Spleen (tissue), 7 donors: ENCODE measurements at regions not wholly inside any gene's neighbourhood (a gene's known extent, or its start where the extent isn't known, plus 50 kb on each side); places are given as distances from the start of the nearest gene placed in this dataset.

Experiments
- POLR2A ChIP-seq, 3 donors: fragments of 450-650 bp; IDR thresholded peaks; one replicate each; pipeline ENCODE4 v1.5.1; 2017; ENCODE audit warnings: antibody characterized with exemption in 3 of 3, mild to moderate bottlenecking in 1 of 3
- POLR2AphosphoS5 ChIP-seq, 3 donors: sonication (generic); formaldehyde crosslinking; IDR thresholded peaks; one replicate each; pipeline ENCODE4 v1.5.1; 2017; ENCODE audit warnings: antibody characterized with exemption in 3 of 3
- TF ChIP-seq, protein P1 (sequence below), 11 experiments: fragments of 200-600 bp in 7 of 11; fragments of 450-650 bp in 4 of 11; sonication (generic) in 4 of 11; IDR thresholded peaks in 8 of 11; conservative IDR thresholded peaks in 3 of 11; 1 replicate in 7 of 11; 2 replicates in 4 of 11; pipeline versions ENCODE4 v1.4.0 to v1.8.0; 2016 to 2021; ENCODE audit warnings: antibody characterized with exemption in 11 of 11, inconsistent platforms in 4 of 11, mild to moderate bottlenecking in 1 of 11
- donor health status: DM: no; HTN: no; CAD: no; lungs with moderate emphysema.
- donor health status: DM: no; HTN: no; CAD: no.
- donor health status: DM: no; HTN: no; CAD: no.

DNA sequence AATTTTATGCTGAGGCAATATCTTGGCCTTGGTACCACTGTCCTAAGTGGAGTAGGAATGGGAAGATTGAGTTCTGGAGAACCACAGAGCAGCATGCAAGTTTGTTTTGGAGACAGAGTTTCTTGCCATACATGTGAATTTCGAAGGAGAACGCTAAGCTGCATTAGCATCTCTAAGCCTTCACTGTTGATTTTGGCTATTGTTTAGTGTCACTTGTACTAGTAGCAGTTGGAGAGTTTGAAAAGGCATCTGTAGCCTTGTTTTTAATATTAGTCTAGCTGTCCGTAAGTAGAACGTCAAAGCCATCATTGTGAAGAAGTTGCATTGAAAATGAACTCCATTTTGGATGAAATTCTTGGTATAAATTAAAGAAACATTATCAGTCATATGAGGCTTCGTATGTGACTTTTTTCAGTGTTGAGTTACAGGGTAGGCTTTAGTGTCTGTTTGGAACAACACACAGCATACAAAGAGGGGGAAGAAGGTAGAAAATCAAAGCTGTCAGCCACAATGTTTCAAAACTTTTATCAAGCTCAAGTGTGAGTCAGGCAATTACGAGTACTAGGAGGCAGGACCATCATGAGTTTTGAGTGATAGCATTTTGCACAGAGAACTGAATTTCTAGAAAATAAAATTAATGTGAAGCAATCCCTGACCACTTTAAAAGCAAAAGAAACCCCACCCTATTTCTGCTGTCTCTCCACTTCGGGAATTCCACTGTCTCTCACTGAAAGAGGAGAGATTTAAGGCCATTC, 70.2 kb upstream of the NAV3 start:
- no peak for TF ChIP-seq POLR2AphosphoS5 (IDR thresholded peaks at IDR 0.05)
- TF ChIP-seq POLR2A (IDR thresholded peaks at IDR 0.05), result no peak
- TF ChIP-seq, protein P1, sequence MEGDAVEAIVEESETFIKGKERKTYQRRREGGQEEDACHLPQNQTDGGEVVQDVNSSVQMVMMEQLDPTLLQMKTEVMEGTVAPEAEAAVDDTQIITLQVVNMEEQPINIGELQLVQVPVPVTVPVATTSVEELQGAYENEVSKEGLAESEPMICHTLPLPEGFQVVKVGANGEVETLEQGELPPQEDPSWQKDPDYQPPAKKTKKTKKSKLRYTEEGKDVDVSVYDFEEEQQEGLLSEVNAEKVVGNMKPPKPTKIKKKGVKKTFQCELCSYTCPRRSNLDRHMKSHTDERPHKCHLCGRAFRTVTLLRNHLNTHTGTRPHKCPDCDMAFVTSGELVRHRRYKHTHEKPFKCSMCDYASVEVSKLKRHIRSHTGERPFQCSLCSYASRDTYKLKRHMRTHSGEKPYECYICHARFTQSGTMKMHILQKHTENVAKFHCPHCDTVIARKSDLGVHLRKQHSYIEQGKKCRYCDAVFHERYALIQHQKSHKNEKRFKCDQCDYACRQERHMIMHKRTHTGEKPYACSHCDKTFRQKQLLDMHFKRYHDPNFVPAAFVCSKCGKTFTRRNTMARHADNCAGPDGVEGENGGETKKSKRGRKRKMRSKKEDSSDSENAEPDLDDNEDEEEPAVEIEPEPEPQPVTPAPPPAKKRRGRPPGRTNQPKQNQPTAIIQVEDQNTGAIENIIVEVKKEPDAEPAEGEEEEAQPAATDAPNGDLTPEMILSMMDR (IDR thresholded peaks at IDR 0.05 in 8 of 11, conservative IDR thresholded peaks at IDR 0.05 in 3 of 11), result no peak
